ENCODE measurements at regions not wholly inside any gene's neighbourhood (a gene's known extent, or its start where the extent isn't known, plus 50 kb on each side); places are given as distances from the start of the nearest gene placed in this dataset.

GRCh38 chr9:81858657-81859430 lies 69.4 kb upstream of the SPATA31D4 start:
- Histone ChIP-seq H3K27me3 (no peaks in the 10 kb centered on the region), H3K9me3 (no peaks in the 10 kb centered on the region), H3K4me1 (no peaks in the 10 kb centered on the region), H3K27ac (no peak overlapping the region), H3K4me3 (no peak overlapping the region), H3K36me3 (no peaks in the 10 kb centered on the region)
- intact Hi-C loops (cut with DNase I), result no loop called here
- DNase-seq (no peak), ATAC-seq (no peak)
- TF ChIP-seq CTCF (IDR thresholded peaks at IDR 0.05), result no peak

GRCh38 chr9:81860581-81860980 lies 67.6 kb upstream of the SPATA31D4 start:
- Histone ChIP-seq H3K36me3 (no peaks in the 10 kb centered on the region), H3K27ac (no peak overlapping the region), H3K4me1 (no peaks in the 10 kb centered on the region), H3K4me3 (no peak overlapping the region), H3K27me3 (no peaks in the 10 kb centered on the region), H3K9me3 (no peaks in the 10 kb centered on the region)
- TF ChIP-seq CTCF (IDR thresholded peaks at IDR 0.05), result no peak
- no peak for DNase-seq
- intact Hi-C loops (cut with DNase I), result no loop called here
- no peak for ATAC-seq

GRCh38 chr9:81861644-81862043 lies 66.6 kb upstream of the SPATA31D4 start:
- no peaks in the 10 kb centered on the region for H3K36me3 ChIP-seq
- no peaks in the 10 kb centered on the region for H3K27me3 ChIP-seq
- no peak for ATAC-seq
- H3K4me3 ChIP-seq, result no peak overlapping the region
- intact Hi-C loops (cut with DNase I), result no loop called here
- TF ChIP-seq CTCF (IDR thresholded peaks at IDR 0.05), result no peak
- no peaks in the 10 kb centered on the region for H3K4me1 ChIP-seq
- H3K27ac ChIP-seq, result no peak overlapping the region
- H3K9me3 ChIP-seq, result no peaks in the 10 kb centered on the region
- DNase-seq, result no peak

GRCh38 chr9:81868145-81868544 lies 60.1 kb upstream of the SPATA31D4 start:
- no peak for TF ChIP-seq CTCF (IDR thresholded peaks at IDR 0.05)
- ATAC-seq, result no peak

GRCh38 chr9:81871695-81872094 lies 56.5 kb upstream of the SPATA31D4 start:
- Histone ChIP-seq H3K9me3 (no peaks in the 10 kb centered on the region), H3K27ac (no peak overlapping the region), H3K27me3 (no peaks in the 10 kb centered on the region), H3K4me3 (no peak overlapping the region), H3K4me1 (peaks cover 8% of the 10 kb centered on the region), H3K36me3 (no peaks in the 10 kb centered on the region)
- DNase-seq (no peak), ATAC-seq (no peak)
- intact Hi-C loops (cut with DNase I), result no loop called here
- no peak for TF ChIP-seq CTCF (IDR thresholded peaks at IDR 0.05)

More at GRCh38 chr9:81868145-81868544, 60.1 kb upstream of the SPATA31D4 start:
- intact Hi-C loops (cut with DNase I), result no loop called here
- no peaks in the 10 kb centered on the region for H3K27me3 ChIP-seq
- no peaks in the 10 kb centered on the region for H3K36me3 ChIP-seq
- H3K9me3 ChIP-seq, result no peaks in the 10 kb centered on the region
- no peak for DNase-seq
- H3K4me1 ChIP-seq, result no peaks in the 10 kb centered on the region
- H3K27ac ChIP-seq, result no peak overlapping the region
- no peak overlapping the region for H3K4me3 ChIP-seq
